SU-DHL-6 (cell line): ENCODE measurements at regions not wholly inside any gene's neighbourhood (a gene's known extent, or its start where the extent isn't known, plus 50 kb on each side); places are given as distances from the start of the nearest gene placed in this dataset.

ENCODE experiments used
- H2AFZ ChIP-seq: fragments of 200-600 bp; sonication (generic); 2 replicates; pipeline ENCODE4 v1.6.1; 2014; ENCODE audit warnings: low read depth, mild to moderate bottlenecking, moderate library complexity, mixed read lengths, antibody characterized with exemption, low read length; ENCODE audit not compliant: severe bottlenecking
- H3F3A ChIP-seq: fragments of 200-600 bp; shearing (Covaris generic); 2 replicates; pipeline ENCODE4 v1.6.0; 2016; ENCODE audit warnings: antibody characterized with exemption, mild to moderate bottlenecking; ENCODE audit not compliant: insufficient read depth
- H3K27ac ChIP-seq: fragments of 200-600 bp; sonication (generic); 2 replicates; pipeline ENCODE4 v1.5.1; 2016; ENCODE audit warnings: low read depth, mild to moderate bottlenecking, low read length, moderate library complexity, mixed read lengths
- H3K27me3 ChIP-seq: fragments of 200-600 bp; sonication (generic), shearing (Covaris generic); 2 replicates; pipeline ENCODE4 v1.6.0; 2014; ENCODE audit warnings: mild to moderate bottlenecking, low read length
- H3K36me3 ChIP-seq: fragments of 200-600 bp; sonication (generic); 2 replicates; pipeline ENCODE4 v1.6.1; 2014; ENCODE audit warnings: mild to moderate bottlenecking, low read length, mixed read lengths
- H3K4me2 ChIP-seq: fragments of 300-600, 200-600 bp; shearing (Covaris generic), sonication (generic); 2 replicates; pipeline ENCODE4 v1.6.0; 2014; ENCODE audit warnings: low read length, low read depth, mild to moderate bottlenecking; ENCODE audit not compliant: poor library complexity, severe bottlenecking
- H3K4me3 ChIP-seq: fragments of 200-600 bp; sonication (generic); 2 replicates; pipeline ENCODE4 v1.5.1; 2014; ENCODE audit warnings: antibody characterized with exemption, low read length, mild to moderate bottlenecking, mixed read lengths; ENCODE audit not compliant: insufficient read depth, poor library complexity, severe bottlenecking
- H3K79me2 ChIP-seq: fragments of 200-600 bp; sonication (generic); 2 replicates; pipeline ENCODE4 v1.6.1; 2014; ENCODE audit warnings: mild to moderate bottlenecking, low read length, moderate library complexity; ENCODE audit not compliant: insufficient read depth
- H3K9ac ChIP-seq: fragments of 200-600 bp; sonication (generic); 2 replicates; pipeline ENCODE4 v1.7.0; 2014; ENCODE audit warnings: mild to moderate bottlenecking, low read length
- H3K9me2 ChIP-seq: fragments of 200-600 bp; sonication (generic); replicated peaks from 2 replicates; pipeline ENCODE4 v1.6.1; 2014; ENCODE audit warnings: low read length; ENCODE audit not compliant: insufficient read depth
- H3K9me3 ChIP-seq: fragments of 200-600 bp; sonication (generic); 2 replicates; pipeline ENCODE4 v1.6.1; 2014; ENCODE audit warnings: low read length, mixed read lengths; ENCODE audit not compliant: insufficient read depth
- H4K20me1 ChIP-seq: fragments of 200-600 bp; sonication (generic); 2 replicates; pipeline ENCODE4 v1.6.1; 2014; ENCODE audit warnings: low read depth, mild to moderate bottlenecking, antibody characterized with exemption, low read length, moderate library complexity, mixed read lengths
- EZH2phosphoT487 ChIP-seq: fragments of 200-600 bp; sonication (generic), shearing (Covaris generic); conservative IDR thresholded peaks from 2 replicates; pipeline ENCODE4 v1.6.1; 2018; ENCODE audit warnings: mild to moderate bottlenecking, antibody characterized with exemption, low read length, moderate library complexity, mixed read lengths
- TF ChIP-seq, protein P1 (sequence below): fragments of 200-600 bp; sonication (generic); IDR thresholded peaks from one replicate; pipeline ENCODE4 v1.5.1; 2017; ENCODE audit warnings: antibody characterized with exemption, mild to moderate bottlenecking, low read length, moderate library complexity; ENCODE audit not compliant: insufficient read depth, poor library complexity, severe bottlenecking

GRCh38 chr1:187570166-187570565, 741.4 kb downstream of the PLA2G4A start:
- no peaks in the 10 kb centered on the region for H3K36me3 ChIP-seq

GRCh38 chr1:187577610-187578009, 748.9 kb downstream of the PLA2G4A start:
- no peak overlapping the region for H2AFZ ChIP-seq
- no peak overlapping the region for H3K4me3 ChIP-seq
- H3F3A ChIP-seq: no peaks in the 10 kb centered on the region
- no peaks in the 10 kb centered on the region for H3K9me3 ChIP-seq
- H3K9me2 ChIP-seq: no peaks in the 10 kb centered on the region
- H3K4me2 ChIP-seq: no peak overlapping the region
- H3K27ac ChIP-seq: no peak overlapping the region
- no peak overlapping the region for H3K9ac ChIP-seq
- H3K79me2 ChIP-seq: no peaks in the 10 kb centered on the region
- H3K36me3 ChIP-seq: no peaks in the 10 kb centered on the region
- no peaks in the 10 kb centered on the region for H4K20me1 ChIP-seq
- H3K27me3 ChIP-seq: no peaks in the 10 kb centered on the region
- no peak for TF ChIP-seq EZH2phosphoT487
- TF ChIP-seq, protein P1, sequence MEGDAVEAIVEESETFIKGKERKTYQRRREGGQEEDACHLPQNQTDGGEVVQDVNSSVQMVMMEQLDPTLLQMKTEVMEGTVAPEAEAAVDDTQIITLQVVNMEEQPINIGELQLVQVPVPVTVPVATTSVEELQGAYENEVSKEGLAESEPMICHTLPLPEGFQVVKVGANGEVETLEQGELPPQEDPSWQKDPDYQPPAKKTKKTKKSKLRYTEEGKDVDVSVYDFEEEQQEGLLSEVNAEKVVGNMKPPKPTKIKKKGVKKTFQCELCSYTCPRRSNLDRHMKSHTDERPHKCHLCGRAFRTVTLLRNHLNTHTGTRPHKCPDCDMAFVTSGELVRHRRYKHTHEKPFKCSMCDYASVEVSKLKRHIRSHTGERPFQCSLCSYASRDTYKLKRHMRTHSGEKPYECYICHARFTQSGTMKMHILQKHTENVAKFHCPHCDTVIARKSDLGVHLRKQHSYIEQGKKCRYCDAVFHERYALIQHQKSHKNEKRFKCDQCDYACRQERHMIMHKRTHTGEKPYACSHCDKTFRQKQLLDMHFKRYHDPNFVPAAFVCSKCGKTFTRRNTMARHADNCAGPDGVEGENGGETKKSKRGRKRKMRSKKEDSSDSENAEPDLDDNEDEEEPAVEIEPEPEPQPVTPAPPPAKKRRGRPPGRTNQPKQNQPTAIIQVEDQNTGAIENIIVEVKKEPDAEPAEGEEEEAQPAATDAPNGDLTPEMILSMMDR: no peak

More at GRCh38 chr1:187570166-187570565, 741.4 kb downstream of the PLA2G4A start:
- no peaks in the 10 kb centered on the region for H4K20me1 ChIP-seq
- no peak overlapping the region for H3K9ac ChIP-seq
- no peaks in the 10 kb centered on the region for H3K9me3 ChIP-seq
- H3K4me2 ChIP-seq: no peak overlapping the region
- no peak overlapping the region for H2AFZ ChIP-seq
- TF ChIP-seq, protein P1: no peak
- TF ChIP-seq EZH2phosphoT487: no peak
- no peak overlapping the region for H3K4me3 ChIP-seq
- no peaks in the 10 kb centered on the region for H3F3A ChIP-seq
- no peak overlapping the region for H3K27ac ChIP-seq
- H3K9me2 ChIP-seq: no peaks in the 10 kb centered on the region
- H3K79me2 ChIP-seq: no peaks in the 10 kb centered on the region
- H3K27me3 ChIP-seq: no peaks in the 10 kb centered on the region

GRCh38 chr1:187588917-187589316, 760.2 kb downstream of the PLA2G4A start:
- no peaks in the 10 kb centered on the region for H3K79me2 ChIP-seq
- H4K20me1 ChIP-seq: no peaks in the 10 kb centered on the region
- no peak overlapping the region for H3K4me2 ChIP-seq
- H3K9me2 ChIP-seq: no peaks in the 10 kb centered on the region
- H2AFZ ChIP-seq: no peak overlapping the region
- no peak overlapping the region for H3K4me3 ChIP-seq
- TF ChIP-seq, protein P1: no peak
- no peak for TF ChIP-seq EZH2phosphoT487
- H3F3A ChIP-seq: no peaks in the 10 kb centered on the region
- H3K9me3 ChIP-seq: no peaks in the 10 kb centered on the region
- no peak overlapping the region for H3K9ac ChIP-seq
- H3K27me3 ChIP-seq: no peaks in the 10 kb centered on the region
- no peak overlapping the region for H3K27ac ChIP-seq
- H3K36me3 ChIP-seq: no peaks in the 10 kb centered on the region
